Loucy (cell line): ENCODE measurements at regions not wholly inside any gene's neighbourhood (a gene's known extent, or its start where the extent isn't known, plus 50 kb on each side); places are given as distances from the start of the nearest gene placed in this dataset.

Experiments
- CTCF ChIP-seq: fragments of 200-600 bp; sonication (generic); conservative IDR thresholded peaks from 2 replicates; pipeline ENCODE4 v1.5.1; 2014; ENCODE audit warnings: mild to moderate bottlenecking, antibody characterized with exemption, low read length
- EZH2phosphoT487 ChIP-seq: fragments of 200-600 bp; IDR thresholded peaks from 2 replicates; pipeline ENCODE4 v1.6.1; 2018; ENCODE audit warnings: antibody characterized with exemption, mild to moderate bottlenecking, moderate library complexity, borderline replicate concordance

- TF ChIP-seq CTCF: no peak
- no peak for TF ChIP-seq EZH2phosphoT487
These were observed 390.2 kb upstream of the GOLIM4 start for GRCh38 chr3:168485936-168486335.
